ENCODE measurements at regions not wholly inside any gene's neighbourhood (a gene's known extent, or its start where the extent isn't known, plus 50 kb on each side); places are given as distances from the start of the nearest gene placed in this dataset.

DNA sequence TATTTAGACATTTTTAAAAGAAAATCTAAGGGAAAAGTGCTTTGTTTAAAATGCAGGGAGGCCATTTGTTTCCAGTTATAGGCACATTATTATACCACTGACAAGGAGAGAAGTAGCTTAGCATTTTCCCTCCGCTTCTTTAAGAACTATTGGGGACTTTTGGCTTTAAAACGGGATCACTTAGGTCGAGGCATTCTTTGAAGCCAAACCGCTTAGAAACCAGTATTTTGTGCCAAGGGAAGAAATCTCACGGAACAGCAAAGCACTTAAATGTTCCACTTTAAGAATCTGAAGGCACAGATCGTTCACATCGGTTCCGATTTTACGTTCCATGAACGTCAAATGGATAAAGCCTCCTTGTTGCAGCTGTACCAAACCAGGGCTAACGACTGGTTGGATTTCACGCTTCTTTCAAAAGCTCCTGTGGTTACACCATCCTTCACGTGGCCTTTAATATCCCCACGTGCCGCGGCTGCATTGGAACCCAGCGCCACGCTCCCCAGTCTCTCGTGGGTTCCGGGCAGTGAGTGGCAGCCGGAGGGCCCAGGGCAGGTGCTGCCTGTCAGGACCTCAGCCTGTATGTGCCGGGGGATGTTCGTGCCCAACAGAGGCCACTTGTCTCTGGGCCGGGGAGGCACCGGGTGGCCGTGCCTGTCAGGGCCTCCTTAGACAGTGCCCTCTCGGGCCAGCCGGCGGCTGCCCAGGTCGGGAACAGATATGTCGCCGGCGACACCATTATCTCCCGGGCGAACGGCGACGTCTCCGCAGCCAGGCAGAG is 195.4 kb downstream of the KIF26A start:
- Histone ChIP-seq H3K9me3 (replicated peaks; ENCODE audit: control insufficient read depth, insufficient read depth, low read depth, low read length) (no peaks in the 10 kb centered on the region), H3K27ac (ENCODE audit: extremely low read depth, low read depth, low read length) (no peak overlapping the region), H3K27me3 (ENCODE audit: control insufficient read depth in 2 of 2, insufficient read depth in 2 of 2, low read length in 2 of 2) (peaks cover 0 to 4% of the 10 kb centered on the region in 2 experiments; a peak in 1 of 5 replicates), H3K4me3 (no peak overlapping the region), H3K4me1 (replicated peaks in 1 of 2; ENCODE audit: control insufficient read depth in 2 of 2, insufficient read depth in 2 of 2, low read length in 2 of 2) (no peaks in the 10 kb centered on the region), H3K9me1 (ENCODE audit: control insufficient read depth, insufficient read depth, low read length) (peaks cover 3% of the 10 kb centered on the region), H4K20me1 (replicated peaks; ENCODE audit: control insufficient read depth, insufficient read depth, low read length) (no peaks in the 10 kb centered on the region), H2AFZ (ENCODE audit: low read depth, low read length) (no peak overlapping the region), H3K4me2 (ENCODE audit: insufficient read depth, low read length) (no peak overlapping the region), H3K79me2 (ENCODE audit: control insufficient read depth, insufficient read depth, low read length) (no peaks in the 10 kb centered on the region), H3K9ac (ENCODE audit: insufficient read depth in 1 of 2, low read depth in 2 of 2, low read length in 2 of 2) (no peak overlapping the region), H3K36me3 (ENCODE audit: control insufficient read depth, insufficient read depth, low read length) (no peaks in the 10 kb centered on the region)
- no TSS peak for BruUV-seq (replicated peaks)
- ATAC-seq (no peak), FAIRE-seq (no peak), DNase-seq (ENCODE audit: extremely low read depth in 1 of 4, low spot score in 3 of 4) (no peak)
- POLR2A ChIA-PET, result interaction anchor here (0.8 kb wide), 1 partner anchor 13 kb away, joined by 5 read pairs; no protein-coding TSS in a partner anchor
- WGBS (ENCODE audit: insufficient coverage, low coverage, missing lambda C conversion rate), result 2% methylated on average over 38 of the region's 39 CpGs
- CTCF ChIA-PET (ENCODE audit: low intra/inter-chr PET ratio), result no interaction called here
- intact Hi-C loops (cut with micrococcal nuclease) (no loop called here), in situ Hi-C loops (cut with MboI) (no loop called here)
- TF ChIP-seq ZNF584 (CRISPR knock-in tag; IDR thresholded peaks at IDR 0.05; ENCODE audit: low read depth) (no peak), CBX2 (IDR thresholded peaks at IDR 0.05; ENCODE audit: insufficient read depth, low read length, poor library complexity, severe bottlenecking) (no peak)
- TF ChIP-seq, protein P1, sequence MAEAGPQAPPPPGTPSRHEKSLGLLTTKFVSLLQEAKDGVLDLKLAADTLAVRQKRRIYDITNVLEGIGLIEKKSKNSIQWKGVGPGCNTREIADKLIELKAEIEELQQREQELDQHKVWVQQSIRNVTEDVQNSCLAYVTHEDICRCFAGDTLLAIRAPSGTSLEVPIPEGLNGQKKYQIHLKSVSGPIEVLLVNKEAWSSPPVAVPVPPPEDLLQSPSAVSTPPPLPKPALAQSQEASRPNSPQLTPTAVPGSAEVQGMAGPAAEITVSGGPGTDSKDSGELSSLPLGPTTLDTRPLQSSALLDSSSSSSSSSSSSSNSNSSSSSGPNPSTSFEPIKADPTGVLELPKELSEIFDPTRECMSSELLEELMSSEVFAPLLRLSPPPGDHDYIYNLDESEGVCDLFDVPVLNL (CRISPR knock-in tag; IDR thresholded peaks at IDR 0.05; ENCODE audit: low read depth), result no peak

Measured in K562 (cell line).